NCI-H524 treated with DMSO at 0.1 percent for 48 hours (cell line): ENCODE measurements at regions not wholly inside any gene's neighbourhood (a gene's known extent, or its start where the extent isn't known, plus 50 kb on each side); places are given as distances from the start of the nearest gene placed in this dataset.
"Not testable (repeated sequence)": the region's sequence is repeated elsewhere in the genome, so short reads cannot be mapped to it uniquely, and the experiment has no call there.

Experiments used
- DNase-seq: peaks from one replicate; lab custom pipeline; 2025; lab: John Stamatoyannopoulos, UW

DNA sequence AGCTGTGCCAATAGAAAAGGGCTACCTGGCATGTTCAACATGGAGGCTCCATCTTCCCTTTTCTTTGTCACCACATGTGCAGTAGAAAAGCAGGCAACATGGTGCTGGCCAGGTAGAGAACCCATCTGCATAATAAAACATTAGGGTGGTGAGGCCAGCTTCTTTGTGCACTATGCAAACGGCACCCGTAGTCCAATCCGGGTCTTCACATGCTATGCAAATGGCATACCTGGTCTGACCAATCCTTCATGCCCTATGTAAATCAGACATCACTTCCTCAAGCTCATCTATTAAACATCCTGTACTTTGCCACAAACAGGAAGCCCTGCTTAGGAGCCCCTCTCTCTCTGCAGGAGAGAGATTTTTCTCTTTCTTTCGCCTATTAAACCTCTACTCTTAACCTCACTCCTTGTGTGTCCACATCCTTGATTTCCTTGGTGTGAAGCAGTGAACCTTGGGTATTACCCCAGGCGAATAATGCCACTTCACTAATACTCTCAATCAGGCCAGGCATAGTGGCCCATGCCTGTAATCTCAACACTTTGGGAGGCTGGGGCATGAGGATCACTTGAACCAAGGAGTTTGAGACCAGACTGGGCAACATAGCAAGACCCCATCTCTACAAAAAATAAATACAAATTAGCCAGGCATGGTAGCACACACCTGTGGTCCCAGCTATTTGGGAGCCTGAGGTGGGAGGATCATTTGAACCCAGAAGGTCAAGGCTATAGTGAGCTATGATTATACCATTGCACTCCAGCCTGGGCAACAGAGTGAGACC lies 111.3 kb upstream of the MRI1 start:
- DNase-seq = no peak

DNA sequence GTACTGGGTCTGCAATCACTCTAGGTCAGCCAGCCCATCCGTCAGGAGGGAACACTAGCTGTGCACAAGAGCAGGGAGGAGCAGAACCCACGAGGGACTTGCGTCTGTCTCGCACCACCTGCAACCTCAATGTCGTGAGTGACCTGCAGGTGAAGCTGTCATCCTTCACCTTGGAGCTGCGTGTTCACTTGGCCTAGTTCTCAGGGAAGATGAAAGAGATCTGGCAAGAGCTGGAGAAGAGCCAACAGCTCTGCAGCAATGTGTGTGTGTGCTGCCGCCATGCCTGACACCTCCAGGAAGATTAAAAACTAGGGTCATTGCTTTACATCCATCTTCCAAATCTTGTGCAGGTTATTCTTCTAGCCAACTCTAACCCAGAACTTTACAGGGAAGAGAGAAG lies 117.6 kb upstream of the MRI1 start:
- no peak for DNase-seq

DNA sequence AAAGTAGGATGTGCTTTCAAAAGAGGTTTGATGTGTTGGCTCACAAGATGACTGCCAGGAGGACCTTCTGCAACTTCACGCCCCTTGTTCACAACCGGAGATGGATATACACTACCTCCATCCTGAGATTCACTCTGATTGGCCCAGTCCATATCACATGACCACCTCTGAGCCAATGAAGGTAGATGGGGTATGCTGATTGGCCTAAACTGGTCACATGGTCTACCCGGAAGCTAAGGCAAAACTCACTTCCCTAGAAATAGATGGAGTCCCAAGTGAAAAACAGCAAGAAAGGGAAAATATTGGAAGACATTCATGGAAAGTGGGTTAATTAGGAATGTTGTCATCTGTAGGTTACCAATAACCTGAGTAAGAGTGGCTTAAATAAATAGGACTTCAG lies 119.7 kb upstream of the MRI1 start:
- no peak for DNase-seq

DNA sequence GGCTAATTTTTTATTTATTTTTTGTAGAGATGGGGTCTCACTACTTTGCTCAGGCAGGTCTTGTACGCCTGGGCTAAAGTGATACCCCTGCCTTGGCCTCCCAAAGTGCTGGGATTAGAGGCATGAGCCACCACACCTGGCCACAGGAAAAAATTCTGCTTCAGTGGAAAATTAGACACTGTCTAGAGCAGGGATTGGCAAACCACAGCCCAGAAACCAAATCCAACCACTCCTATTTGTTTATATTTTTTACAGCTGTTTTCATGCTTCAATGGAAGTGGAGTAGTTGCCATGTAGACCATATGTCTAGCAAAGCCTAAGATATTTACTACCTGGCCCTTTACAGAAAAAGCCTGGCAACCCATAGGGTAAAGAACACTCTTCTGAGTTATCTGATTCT lies 123.7 kb upstream of the MRI1 start:
- DNase-seq = no peak

DNA sequence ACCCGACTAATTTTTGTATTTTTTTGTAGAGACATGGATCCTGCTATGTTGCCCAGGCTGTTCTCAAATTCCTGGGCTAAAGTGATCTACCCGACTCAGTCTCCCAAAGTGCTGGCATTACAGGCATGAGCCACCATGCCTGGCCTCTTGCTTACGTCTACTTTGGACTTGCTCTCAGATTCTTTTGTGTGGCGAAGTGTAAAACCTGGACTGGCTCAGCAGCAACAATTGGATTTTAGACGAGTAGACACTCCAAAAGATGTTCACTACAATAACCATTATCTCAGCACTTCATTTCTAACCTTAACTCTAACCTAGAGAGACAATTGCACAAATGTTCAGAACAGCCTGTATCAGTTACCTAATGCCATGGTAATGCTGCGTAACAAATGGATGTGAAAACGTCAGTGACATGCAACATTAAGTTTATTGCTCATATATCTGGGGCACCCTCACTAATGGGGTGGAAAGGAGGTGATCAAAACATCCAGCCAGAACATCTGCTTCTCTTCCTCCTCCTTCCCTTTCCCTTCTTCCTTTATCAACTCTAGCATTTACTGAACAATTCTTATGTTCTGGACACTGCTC lies 124.9 kb upstream of the MRI1 start:
- DNase-seq = no peak

DNA sequence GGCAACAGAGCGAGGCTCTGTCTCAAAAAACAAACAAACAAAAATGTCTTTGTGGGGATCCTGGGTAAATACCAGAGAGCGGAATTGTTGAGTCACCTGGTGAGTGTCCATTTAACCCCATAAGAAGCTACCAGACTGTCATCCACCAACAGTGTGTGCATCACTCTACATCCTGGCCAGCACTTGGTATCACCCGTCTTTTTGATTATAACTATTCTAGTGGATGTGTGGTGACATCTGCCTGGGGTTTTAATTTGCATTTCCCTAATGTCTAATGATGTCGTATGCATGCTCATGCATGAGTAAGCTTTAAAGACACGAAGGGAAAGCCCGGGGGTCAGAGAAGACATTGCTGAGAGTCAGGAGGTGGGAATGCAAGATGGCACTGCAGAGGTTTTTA lies 126.7 kb upstream of the MRI1 start:
- DNase-seq = no peak

DNA sequence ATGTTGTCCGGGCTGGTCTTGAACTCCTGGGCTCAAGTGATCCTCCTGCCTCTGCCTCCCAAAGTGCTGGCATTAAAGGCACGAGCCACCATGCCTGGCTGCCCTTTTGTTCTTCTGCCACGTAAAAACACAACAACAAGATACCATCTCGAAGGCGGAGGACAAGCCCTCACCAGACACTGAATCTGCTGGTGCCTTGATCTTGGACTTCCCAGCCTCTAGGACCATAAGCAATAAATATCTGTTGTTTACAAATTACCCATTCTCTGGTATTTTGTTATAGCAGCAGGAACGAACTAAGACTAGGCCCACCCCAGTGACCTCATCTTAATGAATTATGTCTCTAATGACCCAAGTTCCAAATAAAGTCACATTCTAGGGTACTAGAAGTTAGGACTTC lies 128.4 kb upstream of the CACNA1A start:
- no peak for DNase-seq

DNA sequence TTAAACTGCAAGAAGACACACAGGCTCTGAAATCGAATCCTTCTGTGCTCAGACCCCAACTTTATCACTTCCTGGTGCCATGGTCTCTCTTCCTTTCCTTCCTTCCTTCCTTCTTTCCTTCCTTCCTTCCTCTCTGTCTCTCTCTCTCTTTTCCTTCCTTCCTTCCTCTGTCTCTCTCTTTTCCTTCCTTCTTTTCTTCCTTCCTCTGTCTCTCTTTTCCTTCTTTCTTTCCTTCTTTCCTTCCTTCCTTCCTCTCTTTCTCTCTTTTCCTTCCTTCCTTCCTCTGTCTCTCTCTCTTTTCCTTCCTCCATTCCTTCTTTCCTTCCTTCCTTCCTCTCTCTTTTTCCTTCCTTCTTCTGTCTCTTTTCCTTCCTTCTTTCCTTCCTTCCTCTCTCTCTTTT lies 127.2 kb upstream of the CACNA1A start:
- no peak for DNase-seq

DNA sequence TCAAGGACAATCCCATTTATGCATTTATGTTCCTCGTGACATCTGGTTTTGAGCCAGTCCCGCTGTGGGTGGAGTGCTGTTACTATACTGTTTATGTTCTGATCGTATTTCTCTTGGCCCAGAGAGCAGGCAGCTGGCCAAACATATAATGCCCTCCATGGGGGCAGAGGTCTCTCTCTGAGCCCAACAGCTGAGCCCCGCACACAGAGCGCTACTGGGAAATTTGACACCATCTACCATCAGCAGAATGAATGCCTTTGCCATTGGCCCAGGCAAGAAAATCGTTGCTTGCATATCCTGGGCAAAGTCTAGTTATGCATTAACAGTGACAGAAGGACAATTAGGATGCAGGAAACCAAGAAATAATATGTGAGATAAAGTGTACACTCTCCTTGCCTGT lies 126.8 kb upstream of the CACNA1A start:
- DNase-seq = peak; percentile 99

DNA sequence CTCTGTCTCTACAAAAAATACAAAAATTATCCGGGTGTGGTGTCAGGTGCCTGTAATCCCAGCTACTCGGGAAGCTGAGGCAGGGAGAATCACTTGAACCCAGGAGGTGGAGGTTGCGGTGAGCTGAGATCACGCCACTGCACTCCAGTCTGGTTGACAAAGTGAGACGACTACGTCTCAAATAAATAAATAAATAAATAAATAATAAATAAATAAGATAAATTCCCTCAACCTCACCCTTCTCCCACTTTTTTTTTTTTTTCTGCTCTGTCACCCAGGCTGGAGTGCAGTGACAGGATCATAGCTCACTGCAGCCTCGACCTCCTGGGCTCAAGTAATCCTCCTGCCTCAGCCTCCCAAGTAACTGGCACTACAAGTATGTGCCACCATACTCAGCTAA lies 125.9 kb upstream of the CACNA1A start:
- DNase-seq = not testable (repeated sequence)

DNA sequence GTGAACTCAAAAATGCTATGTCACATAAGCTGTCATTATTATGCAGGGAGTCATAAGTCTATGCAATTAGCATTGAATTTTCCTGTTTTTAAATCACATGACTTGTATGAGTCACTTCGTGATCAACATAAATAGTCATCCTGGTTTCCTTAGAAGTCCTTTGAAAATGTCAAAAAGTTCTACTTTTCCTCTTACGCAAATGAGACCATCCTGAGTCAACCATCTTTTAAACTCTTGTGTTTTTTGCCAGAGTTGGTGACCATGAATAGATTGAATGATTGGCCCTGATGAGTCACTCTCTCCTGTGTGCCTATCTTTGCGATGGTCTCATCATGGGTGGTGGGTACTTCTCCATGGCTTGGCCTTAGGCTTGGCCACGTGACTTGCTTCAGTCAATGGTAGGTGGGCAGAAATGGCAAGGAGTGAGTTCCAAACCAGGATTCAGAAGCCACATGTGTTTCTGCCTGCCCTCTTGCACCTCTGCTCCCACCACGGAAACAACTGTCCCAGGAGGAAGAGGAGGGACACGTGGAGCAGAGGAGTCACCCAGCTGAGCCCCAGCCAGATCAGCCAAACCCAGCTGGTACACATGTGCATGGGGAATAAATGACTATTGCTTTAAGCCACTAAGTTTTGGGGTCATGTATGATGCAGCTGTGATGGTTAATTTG lies 123.5 kb upstream of the CACNA1A start:
- no peak for DNase-seq

DNA sequence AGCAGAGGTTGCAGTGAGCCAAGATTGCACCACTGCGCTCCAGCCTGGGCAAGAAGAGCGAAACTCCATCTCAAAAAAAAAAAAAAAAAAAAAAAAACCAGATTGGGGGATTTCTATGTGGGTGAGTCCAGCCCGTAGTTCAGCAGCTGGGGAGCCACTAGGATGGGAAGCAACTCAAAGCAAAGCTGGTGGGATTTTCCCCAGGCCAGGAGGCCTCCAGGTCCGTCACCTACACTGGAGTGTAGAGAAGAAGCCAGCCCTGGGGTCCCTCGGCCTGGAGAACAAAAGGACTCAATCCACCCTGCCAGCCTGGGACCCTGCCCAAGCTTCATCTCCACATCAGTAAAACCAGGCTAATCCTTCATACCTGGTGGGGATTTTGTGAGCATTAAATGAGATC lies 121.3 kb upstream of the CACNA1A start:
- no peak for DNase-seq

DNA sequence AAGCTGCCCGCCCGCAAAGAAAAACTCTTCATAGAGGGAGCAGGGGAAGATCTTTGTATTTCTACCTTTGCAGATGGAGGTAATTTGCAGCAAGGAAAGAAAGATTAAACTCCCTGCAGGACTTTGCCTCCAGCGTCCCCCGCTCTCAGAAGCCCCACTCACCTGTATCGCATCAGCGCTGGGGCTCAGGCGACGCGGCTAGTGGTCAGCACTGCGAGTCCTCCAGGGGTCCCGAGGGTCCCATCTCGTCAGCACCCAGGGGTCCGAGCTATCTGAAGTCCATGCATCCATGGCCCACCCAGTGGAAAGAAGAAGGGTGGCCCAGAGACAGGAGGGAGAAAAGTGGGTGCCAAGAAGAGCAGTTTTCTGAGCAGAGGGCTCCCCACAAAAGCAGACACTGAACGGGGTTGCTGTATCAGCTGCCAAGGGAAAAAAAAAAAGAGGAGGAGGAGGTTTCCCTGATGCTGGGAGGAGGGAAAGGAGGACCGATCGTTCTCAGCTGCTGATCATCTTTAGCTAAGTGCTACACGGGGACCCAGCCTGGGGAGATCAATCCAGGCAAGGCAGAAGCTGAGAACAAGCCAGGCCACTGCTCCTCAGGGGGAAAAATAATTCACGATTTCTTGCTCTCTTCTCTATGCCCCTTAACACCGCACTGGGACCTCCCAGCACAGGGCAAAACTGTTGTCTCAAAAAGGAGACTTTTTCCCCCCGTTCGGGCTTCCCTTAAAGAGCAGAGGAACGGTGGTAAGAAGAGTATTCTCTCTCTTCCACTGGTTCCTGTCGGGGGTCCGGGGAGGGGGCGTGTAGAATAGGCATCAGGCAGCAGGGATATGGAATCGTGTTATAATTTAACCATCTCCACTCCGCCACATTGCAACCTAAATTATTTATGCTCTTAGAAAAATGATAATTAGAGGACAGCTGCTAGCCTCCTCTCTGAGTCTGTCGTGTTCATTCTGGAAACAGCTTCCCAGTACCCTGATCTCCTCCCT lies 117.7 kb upstream of the CACNA1A start:
- peak; percentile 50 for DNase-seq

DNA sequence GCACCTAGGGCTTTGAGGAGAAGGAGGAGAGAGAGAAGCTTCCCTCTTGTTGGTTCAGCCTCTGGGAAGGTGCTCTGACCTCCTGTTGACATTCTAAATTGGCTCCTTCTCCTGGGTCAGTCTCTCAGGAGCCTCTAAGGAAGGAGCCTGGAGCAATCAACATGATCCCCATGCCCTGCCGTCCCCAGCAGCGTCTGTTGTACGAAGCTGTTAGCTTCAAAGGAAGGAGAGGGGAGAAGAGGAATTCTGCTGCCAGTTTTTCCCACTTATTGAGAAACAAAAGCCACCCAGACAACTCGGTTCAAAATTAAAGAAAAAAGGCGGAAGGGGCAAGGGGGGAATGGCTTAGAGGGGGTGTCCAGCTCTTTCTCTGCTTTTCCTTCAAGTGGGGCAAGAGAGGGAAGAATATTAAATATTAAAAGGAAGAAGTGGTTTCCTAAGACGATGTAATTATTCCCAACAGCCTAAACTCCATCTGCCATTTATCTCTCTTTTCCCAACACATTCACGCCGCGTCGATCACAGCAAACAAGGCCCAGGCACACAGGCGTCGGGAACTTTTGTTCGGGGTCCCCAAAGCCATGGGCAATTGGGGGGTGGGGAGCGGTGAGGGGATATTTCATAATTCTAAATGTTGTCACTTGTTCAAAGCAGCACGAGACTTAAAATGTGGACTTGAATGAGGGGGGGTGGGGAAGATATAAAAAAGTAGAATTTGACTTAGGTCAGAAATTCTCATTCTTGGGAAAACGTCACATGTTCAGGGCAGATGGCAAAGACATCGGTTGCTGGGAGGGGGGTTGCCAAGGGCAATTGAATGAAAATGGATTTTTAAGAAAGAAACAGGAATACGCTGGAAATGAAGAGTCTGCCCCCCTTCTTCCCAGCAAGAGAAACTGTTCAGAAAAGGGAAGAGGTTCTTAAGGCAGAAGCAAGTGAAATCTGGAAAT lies 116.8 kb upstream of the CACNA1A start:
- DNase-seq = peak; percentile 60

DNA sequence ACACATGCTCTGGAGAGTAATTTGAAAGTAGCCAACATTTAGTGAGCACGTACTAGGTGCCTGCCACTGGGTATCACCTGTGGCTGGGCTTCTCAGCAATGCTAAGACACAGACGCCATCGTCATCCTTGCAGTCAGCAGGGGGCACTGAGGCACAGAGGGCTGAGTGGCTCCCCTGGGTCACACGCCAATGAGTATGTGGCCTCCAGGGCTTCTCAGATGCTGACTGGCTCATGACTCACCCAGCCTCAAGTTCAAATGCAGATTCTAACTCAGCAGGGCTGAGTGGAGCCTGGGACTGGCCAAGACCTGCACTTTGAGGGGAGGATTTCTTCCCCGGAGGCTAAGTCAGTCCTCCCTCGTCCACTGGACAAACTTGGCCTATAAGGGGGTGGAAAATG lies 115.1 kb upstream of the CACNA1A start:
- DNase-seq = no peak

DNA sequence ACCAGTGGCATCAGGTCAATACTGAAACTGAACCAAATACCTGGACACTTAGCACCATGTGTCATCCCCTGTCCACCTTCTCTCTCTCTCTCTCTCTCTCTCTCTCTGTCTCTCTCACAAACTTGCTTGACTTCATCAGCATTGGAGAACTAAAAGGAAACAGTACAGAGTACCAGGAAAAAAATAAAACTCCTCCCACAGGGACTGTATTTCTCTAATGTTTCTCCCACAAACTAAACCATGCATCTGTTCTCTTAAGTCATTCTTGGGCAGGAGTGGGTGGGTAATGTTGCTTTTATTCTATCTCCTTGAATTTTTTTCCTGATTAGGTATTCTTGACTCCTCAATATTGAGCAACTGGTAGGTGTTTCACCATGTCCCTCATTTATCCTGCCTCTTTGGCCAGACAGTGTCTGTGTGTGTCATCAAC lies 112.9 kb upstream of the CACNA1A start:
- DNase-seq = no peak

DNA sequence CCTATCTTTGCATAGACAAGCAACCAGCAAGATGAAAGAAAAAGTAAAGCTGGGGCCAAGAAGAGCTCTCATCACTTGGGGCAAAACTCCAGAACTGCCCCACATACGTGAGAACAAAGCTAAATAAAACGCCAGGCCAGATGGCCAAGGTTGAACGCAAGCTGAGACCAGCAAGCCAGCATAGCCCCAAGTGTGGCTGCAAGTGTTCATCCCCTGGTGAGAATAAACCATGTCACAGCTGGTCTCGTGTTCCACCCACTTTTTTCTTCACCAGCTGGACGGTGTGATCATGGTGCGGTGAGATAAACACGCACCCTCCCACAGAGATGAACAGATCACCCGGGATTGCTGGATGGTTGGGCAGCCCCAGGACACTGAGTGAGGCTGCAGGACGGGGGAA lies 109.6 kb upstream of the CACNA1A start:
- peak; percentile 91 for DNase-seq

DNA sequence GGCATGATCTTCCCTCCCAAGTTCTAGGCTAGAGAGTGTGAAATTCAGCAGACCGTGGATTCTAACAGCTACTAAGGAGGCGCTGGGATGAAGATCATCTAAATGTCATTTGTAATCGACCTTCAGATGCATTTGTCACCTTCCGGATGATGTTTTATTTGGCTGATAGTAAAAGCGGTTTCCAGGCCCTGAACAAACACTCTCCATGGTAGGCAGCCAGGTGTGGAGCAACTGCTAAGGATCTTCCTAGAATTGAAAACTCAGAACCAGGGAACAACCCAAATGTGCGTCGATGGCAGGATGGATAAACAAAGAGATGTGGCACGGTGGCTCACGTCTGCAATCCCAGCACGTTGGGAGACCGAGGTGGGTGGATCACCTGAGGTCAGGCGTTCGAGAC lies 107.2 kb upstream of the CACNA1A start:
- DNase-seq = no peak

DNA sequence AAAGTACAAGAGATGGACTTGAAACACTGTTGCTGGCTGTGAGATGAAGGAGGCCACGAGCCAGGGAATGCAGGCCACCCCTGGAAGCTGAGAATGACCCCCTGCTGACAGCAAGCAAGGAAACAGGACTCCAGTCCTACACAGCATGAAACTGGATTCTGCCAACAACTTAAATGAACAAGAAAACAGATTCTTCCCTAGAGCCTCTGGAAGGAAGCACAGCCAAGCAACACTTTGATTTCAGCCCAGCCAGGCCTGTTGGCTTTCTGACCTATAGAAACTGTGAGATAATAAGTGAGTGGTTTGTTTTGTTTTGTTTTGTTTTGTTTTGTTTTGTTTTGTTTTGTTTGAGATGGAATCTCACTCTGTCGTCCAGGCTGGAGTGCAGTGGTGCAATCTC lies 105.3 kb upstream of the CACNA1A start:
- no peak for DNase-seq

DNA sequence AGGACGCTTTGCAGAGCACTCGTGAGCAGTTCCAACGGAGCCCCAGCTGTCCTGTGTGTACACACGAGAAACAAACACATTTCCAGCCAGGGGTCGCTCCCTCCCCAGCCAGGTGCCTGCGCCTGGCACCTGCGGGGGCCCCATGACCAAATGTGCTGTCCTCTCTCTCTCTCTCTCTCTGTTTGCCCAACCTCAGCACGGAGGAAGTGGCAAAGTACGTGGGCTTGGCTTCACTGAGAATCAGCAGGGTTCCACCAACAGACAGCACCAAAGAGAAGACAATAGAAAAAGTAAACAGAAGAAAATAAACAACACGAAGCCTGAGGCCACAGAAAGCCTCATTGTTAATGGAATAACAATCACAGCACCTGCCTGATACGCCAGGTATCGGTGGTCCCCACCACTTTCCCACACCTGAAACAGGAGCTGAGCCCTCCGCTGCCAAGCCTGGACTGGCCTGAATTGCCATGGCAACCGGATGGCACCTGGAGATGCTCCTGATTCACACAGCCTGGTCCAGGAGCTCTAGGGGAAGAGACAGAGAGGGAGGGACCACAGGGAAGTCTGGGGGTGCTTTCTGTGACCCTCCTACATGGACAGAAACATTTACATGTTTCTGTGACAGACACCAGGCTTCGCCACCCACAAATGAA lies 103.9 kb upstream of the CACNA1A start:
- DNase-seq = peak; percentile 66

DNA sequence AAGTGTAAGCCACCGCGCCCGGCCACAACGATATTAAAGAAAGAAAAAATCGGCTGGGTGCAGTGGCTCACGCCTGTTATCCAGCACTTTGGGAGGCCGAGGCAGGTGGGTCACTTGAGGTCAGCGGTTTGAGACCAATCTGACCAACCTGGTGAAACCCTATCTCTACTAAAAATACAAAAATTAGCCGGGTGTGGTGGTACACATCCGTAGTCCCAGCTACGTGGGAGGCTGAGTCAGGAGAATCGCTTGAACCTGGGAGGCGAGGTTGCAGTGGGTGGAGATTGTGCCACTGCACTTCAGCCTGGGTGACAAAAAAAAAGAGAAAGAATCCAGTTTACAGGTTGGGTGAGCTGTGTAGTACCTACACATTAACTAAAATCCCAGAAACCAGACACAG lies 99.9 kb upstream of the CACNA1A start:
- no peak for DNase-seq
